BJ (cell line): ENCODE measurements at regions not wholly inside any gene's neighbourhood (a gene's known extent, or its start where the extent isn't known, plus 50 kb on each side); places are given as distances from the start of the nearest gene placed in this dataset.

Source experiments
- CTCF ChIA-PET: fragments of 350-600 bp; formaldehyde crosslinking; extraction: SDS; loops from one replicate; lab custom pipeline; 2021; ENCODE audit warnings: antibody characterized with exemption, inconsistent platforms; lab: Yijun Ruan, JAX
- POLR2A ChIA-PET: fragments of 300-600 bp; sonication (Branson Sonifier 250); formaldehyde crosslinking; extraction: SDS; loops from one replicate; lab custom pipeline; 2021; ENCODE audit warnings: antibody characterized with exemption; lab: Charles Lee
- DNase-seq: peaks from one replicate; pipeline ENCODE4 v3.0.0-alpha.2; 2011; ENCODE audit warnings: low read depth
- H3K27me3 ChIP-seq: 2 replicates; pipeline ENCODE4 v1.6.0; 2011; ENCODE audit warnings: low read length; ENCODE audit not compliant: control insufficient read depth, insufficient read depth
- H3K36me3 ChIP-seq: 2 replicates; pipeline ENCODE4 v1.5.1; 2011; ENCODE audit warnings: low read length; ENCODE audit not compliant: control insufficient read depth, insufficient read depth
- H3K4me3 ChIP-seq: 2 replicates; pipeline ENCODE4 v1.5.1; 2011; ENCODE audit warnings: low read depth, mild to moderate bottlenecking, control low read depth, low read length
- TF ChIP-seq, protein P1 (sequence below): IDR thresholded peaks from 2 replicates; pipeline ENCODE4 v1.5.1; 2011; ENCODE audit warnings: low read depth, mild to moderate bottlenecking, control low read depth, inconsistent platforms, low read length, moderate library complexity; ENCODE audit not compliant: insufficient read depth

DNA sequence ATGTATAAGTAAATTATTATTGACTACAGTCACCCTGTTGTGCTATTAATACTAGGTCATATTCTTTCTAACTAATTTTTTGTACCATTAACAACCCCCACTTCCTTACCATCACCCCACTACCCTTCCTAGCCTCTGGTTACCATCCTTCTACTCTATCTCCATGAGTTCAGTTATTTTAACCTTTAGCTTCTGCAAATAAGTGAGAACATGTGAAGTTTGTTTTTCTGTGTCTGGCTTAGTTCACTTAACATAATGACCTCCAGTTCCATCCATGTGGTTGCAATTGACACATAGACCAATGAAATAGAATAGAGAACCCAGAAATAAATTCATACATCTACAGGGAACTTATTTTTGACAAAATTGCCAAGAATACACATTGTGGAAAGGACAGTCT lies 55.4 kb upstream of the CHRNB4 start:
- TF ChIP-seq, protein P1, sequence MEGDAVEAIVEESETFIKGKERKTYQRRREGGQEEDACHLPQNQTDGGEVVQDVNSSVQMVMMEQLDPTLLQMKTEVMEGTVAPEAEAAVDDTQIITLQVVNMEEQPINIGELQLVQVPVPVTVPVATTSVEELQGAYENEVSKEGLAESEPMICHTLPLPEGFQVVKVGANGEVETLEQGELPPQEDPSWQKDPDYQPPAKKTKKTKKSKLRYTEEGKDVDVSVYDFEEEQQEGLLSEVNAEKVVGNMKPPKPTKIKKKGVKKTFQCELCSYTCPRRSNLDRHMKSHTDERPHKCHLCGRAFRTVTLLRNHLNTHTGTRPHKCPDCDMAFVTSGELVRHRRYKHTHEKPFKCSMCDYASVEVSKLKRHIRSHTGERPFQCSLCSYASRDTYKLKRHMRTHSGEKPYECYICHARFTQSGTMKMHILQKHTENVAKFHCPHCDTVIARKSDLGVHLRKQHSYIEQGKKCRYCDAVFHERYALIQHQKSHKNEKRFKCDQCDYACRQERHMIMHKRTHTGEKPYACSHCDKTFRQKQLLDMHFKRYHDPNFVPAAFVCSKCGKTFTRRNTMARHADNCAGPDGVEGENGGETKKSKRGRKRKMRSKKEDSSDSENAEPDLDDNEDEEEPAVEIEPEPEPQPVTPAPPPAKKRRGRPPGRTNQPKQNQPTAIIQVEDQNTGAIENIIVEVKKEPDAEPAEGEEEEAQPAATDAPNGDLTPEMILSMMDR = no peak
- POLR2A ChIA-PET = no interaction called here
- DNase-seq = no peak
- no peak overlapping the region for H3K4me3 ChIP-seq
- CTCF ChIA-PET = interaction anchor here (2.6 kb wide), 1 partner anchor 13 kb away, joined by 13 read pairs; no protein-coding TSS in a partner anchor
- no peaks in the 10 kb centered on the region; the same call in 1 of the 2 replicates for H3K27me3 ChIP-seq
- no peaks in the 10 kb centered on the region for H3K36me3 ChIP-seq

DNA sequence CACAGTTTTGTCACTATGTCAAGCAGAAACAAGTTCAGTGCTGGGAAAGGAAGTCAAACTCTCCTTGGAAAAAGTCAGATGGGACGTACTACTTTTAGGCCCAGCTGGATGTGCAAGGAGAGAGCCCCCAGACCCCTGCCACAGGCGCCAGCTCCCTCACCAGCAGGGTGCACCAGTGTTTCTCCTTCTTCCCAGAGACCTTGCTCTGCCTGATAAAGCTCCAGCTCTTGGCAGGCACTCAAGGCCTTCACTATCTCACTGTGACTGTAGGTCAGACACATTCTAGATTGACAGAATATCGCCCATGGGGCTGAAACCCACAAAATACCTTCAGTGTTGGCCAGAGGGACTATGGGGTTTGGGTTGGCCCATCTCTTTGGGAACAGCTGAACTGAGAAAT lies 54.8 kb upstream of the CHRNB4 start:
- Histone ChIP-seq H3K27me3 (no peaks in the 10 kb centered on the region; the same call in 1 of the 2 replicates), H3K4me3 (no peak overlapping the region), H3K36me3 (no peaks in the 10 kb centered on the region)
- ChIA-PET POLR2A (no interaction called here), CTCF (interaction anchor here (2.6 kb wide), 1 partner anchor 14 kb away, joined by 13 read pairs; no protein-coding TSS in a partner anchor)
- DNase-seq = no peak
- TF ChIP-seq, protein P1 = no peak

DNA sequence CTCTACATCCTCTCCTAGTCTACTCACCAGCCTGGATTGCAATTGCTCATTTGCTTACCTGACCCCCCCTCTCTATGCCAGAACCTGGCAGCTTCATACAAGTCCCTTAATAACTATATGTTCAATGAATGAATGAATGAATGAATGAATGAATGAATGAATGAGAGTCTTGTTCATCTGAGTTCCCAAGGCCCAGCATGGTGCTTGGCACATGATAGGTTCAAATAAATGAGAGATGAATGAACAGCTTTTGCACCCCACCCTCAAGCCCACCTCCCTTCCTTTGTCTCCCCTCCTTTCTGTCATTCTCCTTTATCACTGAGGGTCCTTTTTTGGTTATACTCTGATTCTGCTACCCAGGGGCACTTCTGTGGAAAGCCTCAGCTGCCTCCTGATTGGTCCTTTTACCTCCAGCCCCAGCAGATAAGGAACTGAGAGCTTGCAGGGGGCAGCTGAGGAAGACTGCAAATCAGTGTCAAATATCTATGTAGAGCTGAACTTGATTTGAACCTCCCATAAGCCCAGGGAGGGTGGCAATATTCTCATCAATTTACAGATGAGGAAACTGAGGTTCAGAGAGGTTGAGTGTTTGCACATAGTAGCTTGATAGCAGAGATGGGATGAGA lies 54.1 kb upstream of the CHRNB4 start:
- Histone ChIP-seq H3K27me3 (no peaks in the 10 kb centered on the region; the same call in 1 of the 2 replicates), H3K36me3 (no peaks in the 10 kb centered on the region), H3K4me3 (no peak overlapping the region)
- ChIA-PET POLR2A (no interaction called here), CTCF (interaction anchor here (2.6 kb wide), 1 partner anchor 14 kb away, joined by 13 read pairs; no protein-coding TSS in a partner anchor)
- TF ChIP-seq, protein P1 = no peak
- no peak for DNase-seq

DNA sequence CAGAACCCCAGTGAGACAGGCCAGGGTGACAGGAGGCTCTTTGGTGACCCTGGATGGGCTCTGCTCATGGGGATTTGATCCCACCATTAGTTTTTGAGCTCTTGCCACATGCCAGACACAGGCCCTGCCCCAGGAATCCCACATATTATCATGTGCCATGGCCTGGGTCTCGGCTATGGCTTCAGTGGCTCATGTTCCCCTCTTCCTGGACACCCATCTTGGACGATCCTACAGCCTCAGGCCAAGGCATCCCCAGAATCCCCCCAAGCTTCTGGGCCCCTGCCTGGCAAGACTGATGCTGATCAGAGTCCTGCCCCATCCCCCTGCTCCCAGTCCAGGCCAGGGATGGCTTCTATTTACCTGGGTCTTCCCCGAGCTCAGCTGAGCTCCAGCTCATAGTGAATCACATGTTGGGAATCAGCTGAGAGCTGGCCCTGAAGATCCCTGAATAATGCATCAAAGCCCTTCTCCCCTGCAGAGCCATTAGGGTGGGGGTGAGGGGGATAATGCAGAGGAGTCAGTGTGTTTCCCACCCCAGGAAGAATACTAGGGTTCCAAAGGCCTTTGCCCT lies 50.9 kb upstream of the CHRNB4 start:
- POLR2A ChIA-PET = no interaction called here
- H3K4me3 ChIP-seq = no peak overlapping the region
- TF ChIP-seq, protein P1 = no peak
- H3K36me3 ChIP-seq = no peaks in the 10 kb centered on the region
- DNase-seq = no peak
- peaks cover under 1% of the 10 kb centered on the region; the same call in 1 of the 2 replicates for H3K27me3 ChIP-seq
- CTCF ChIA-PET = interaction anchor here (1.2 to 3.7 kb wide), 2 partner anchors 11 to 18 kb away, joined by 3 to 17 read pairs; no protein-coding TSS in a partner anchor

DNA sequence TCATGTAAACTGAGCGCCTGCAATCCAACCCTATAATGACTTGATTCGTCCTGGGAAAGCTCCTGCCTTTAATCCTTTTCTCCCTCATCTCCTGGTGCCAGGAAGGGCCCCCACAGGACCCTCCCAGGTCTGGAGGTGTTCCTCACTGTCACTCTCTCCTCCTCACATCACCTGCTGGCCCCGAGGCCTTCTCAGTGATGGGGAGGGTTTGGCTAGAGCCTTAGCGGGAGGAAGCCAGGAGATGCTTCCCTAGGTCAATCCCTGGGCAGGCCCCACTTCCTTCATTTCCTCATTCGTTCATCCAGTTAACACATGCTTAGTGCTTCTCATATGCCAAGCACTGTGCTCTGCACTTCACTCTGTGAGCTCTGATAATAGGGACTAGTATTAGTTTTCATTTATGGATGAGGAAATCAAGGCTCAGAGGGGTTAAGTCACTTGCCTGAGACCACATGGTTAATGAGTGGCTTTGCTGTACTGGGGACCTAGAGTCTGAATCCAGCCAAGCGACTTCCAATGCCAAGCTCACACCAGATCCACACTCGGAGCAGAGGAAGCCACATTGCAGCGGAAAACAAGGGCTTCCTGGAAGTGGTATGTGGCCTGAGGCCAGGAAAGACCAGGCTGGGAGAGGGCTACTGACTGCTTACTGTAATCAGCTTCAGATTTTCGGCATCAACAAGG lies 50.3 kb upstream of the CHRNB4 start:
- no peak for DNase-seq
- ChIA-PET POLR2A (no interaction called here), CTCF (interaction anchor here (0.6 to 3.7 kb wide), 2 partner anchors 19 to 631 kb away, joined by 3 to 17 read pairs; no protein-coding TSS in a partner anchor)
- peaks cover 2% of the 10 kb centered on the region; the same call in 1 of the 2 replicates for H3K27me3 ChIP-seq
- no peak overlapping the region for H3K4me3 ChIP-seq
- no peaks in the 10 kb centered on the region for H3K36me3 ChIP-seq
- TF ChIP-seq, protein P1 = no peak
